Epithelial cell of esophagus (primary cell): ENCODE measurements at regions not wholly inside any gene's neighbourhood (a gene's known extent, or its start where the extent isn't known, plus 50 kb on each side); places are given as distances from the start of the nearest gene placed in this dataset.

Experiments used
- DNase-seq: peaks from one replicate; pipeline ENCODE4 v3.0.0; 2010; ENCODE audit warnings: low read depth
- H3K4me3 ChIP-seq: 2 replicates; pipeline ENCODE4 v1.5.1; 2011; ENCODE audit warnings: mild to moderate bottlenecking, low read length, control low read depth
- CTCF ChIP-seq: IDR thresholded peaks from 2 replicates; pipeline ENCODE4 v1.5.1; 2011; ENCODE audit warnings: low read depth, mild to moderate bottlenecking, low read length, control low read depth, inconsistent platforms; ENCODE audit not compliant: insufficient read depth; ENCODE audit errors: missing control alignments

DNA sequence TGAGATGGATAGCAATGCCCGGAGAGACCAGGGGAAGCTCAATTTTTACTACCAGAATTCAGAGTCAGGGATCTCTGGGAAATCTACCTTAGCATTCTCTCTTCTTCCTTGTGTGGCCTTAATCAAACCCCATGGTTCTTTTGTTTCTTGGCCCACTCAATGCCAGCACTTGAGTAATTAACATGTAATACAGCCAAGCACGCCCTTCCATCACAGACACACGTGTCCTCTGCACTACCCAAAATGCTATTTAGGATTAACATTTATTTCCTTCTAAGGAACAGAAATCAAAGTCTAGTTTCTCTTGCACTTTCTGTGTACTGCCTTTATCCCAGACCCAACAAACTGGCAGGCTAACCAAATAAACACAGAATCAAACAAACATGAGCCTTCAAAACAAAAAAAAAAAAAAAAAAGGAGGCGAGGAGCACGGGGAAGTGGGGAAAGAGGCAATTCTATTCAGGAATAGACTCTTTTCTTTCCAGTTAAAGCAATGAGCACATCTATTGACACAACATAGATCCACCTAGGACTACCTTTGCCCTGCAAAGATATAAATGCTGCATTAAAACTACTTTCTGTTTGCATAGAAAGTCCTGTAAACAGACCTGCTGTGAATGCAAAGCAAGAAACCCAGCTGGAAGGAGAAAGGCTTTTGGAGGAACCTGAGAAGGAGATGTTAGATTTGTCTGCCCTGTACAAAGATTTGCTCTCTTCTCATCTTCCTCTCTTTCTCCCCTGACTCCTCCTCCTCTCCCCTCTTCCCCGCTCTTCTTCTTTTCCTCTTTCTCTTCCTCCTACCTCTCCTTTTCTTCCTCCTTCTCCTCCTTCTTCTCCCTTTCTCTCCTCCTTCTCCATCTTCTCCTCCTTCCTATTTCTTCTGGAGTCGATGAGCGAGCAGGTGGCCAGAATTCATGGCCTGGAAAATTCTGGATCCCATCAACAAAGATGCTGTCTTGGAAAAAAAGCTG, 294.4 kb downstream of the NPIPA8 start:
- no peak overlapping the region for H3K4me3 ChIP-seq
- TF ChIP-seq CTCF = no peak
- no peak for DNase-seq

DNA sequence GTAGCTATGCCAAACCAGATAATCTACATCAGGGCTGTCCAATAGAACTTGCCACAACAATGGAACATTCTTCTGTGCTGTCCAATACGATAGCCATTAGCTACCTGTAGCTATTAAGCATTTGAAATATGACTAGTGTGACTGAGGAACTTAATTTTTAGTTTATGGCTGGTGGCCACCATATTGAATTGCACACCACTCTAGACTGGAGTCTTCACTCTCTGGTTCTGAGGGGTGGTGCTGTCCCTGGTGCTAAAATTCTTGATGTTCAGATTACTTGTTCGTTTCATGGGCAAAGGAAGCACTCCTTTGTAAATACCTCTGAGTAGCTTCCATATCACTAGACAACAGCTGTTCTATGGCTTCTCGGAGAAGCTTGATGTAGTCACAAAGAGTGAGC, 296.6 kb downstream of the NPIPA8 start:
- H3K4me3 ChIP-seq = no peak overlapping the region
- no peak for DNase-seq
- no peak for TF ChIP-seq CTCF

GRCh38 chr16:18037051-18037450, 299.5 kb downstream of the NPIPA8 start:
- DNase-seq = no peak
- TF ChIP-seq CTCF = no peak
- no peak overlapping the region for H3K4me3 ChIP-seq

DNA sequence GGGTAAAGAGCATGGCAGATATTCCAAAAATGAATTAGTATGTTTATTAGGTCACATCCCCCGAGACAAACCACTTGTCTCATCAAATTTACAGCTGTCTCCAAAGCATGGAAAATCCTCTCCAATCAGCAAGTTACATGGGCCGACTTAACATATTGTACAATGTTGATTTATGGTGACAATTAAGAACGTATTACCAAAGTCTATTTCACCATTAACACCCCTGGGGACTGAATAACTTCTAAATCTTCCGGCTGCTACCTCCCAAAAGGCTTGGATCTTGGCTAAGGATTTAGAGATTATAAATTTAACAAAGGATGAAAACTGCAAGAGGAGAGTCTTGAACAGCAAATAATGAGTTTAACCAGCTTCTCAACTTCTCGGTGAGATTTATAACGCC, 311.9 kb downstream of the NPIPA8 start:
- no peak overlapping the region for H3K4me3 ChIP-seq
- DNase-seq = no peak
- no peak for TF ChIP-seq CTCF

- no peak overlapping the region for H3K4me3 ChIP-seq
- TF ChIP-seq CTCF = no peak
- DNase-seq = no peak
Observed at GRCh38 chr16:18018376-18018775, 318.2 kb downstream of the NPIPA8 start.

GRCh38 chr16:18013863-18014262, 322.7 kb downstream of the NPIPA8 start:
- no peak overlapping the region for H3K4me3 ChIP-seq
- no peak for TF ChIP-seq CTCF
- DNase-seq = no peak

GRCh38 chr16:18008356-18008755, 328.2 kb downstream of the NPIPA8 start:
- no peak for TF ChIP-seq CTCF
- no peak for DNase-seq

More at GRCh38 chr16:18008356-18008755, 328.2 kb downstream of the NPIPA8 start:
- H3K4me3 ChIP-seq = no peak overlapping the region
